ENCODE measurements at regions not wholly inside any gene's neighbourhood (a gene's known extent, or its start where the extent isn't known, plus 50 kb on each side); places are given as distances from the start of the nearest gene placed in this dataset.

GRCh38 chr9:135016037-135016640 lies 71.3 kb upstream of the OLFM1 start:
- Histone ChIP-seq H3K36me3 (no peaks in the 10 kb centered on the region), H3K27ac (no peak overlapping the region), H3K27me3 (no peaks in the 10 kb centered on the region), H3K4me1 (no peaks in the 10 kb centered on the region), H3K9me3 (no peaks in the 10 kb centered on the region), H3K4me3 (no peak overlapping the region)
- TF ChIP-seq CTCF (IDR thresholded peaks at IDR 0.05) = no peak
- intact Hi-C loops (cut with DNase I) = no loop called here
- ATAC-seq = no peak
- DNase-seq = no peak

DNA sequence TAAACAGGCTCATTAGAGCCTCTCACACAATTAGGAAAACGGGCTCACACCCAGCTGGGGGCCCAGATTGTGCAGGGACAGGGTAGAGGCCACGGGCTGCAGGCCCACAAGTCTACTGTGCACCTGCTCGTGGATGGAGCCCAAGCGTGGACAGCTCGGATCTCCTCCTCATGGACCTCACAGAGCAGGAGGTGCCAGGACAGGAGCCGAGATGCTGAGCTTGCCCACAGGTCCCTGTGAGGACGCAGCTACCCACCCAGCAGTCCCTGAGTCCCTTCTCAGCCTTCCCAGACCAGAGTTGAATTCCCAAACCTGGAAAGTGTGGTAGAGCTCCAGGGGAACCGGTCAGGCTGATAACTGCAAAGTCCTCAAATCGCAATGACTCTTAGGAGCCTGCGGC lies 70.6 kb upstream of the OLFM1 start:
- DNase-seq = peak; percentile 60
- Histone ChIP-seq H3K27me3 (no peaks in the 10 kb centered on the region), H3K4me3 (no peak overlapping the region), H3K27ac (no peak overlapping the region), H3K36me3 (no peaks in the 10 kb centered on the region), H3K4me1 (no peaks in the 10 kb centered on the region), H3K9me3 (no peaks in the 10 kb centered on the region)
- intact Hi-C loops (cut with DNase I) = no loop called here
- no peak for TF ChIP-seq CTCF (IDR thresholded peaks at IDR 0.05)
- no peak for ATAC-seq

GRCh38 chr9:135017899-135018298 lies 69.6 kb upstream of the OLFM1 start:
- H3K4me1 ChIP-seq = no peaks in the 10 kb centered on the region
- no peak overlapping the region for H3K4me3 ChIP-seq
- H3K9me3 ChIP-seq = no peaks in the 10 kb centered on the region
- no peak for TF ChIP-seq CTCF (IDR thresholded peaks at IDR 0.05)
- no peak for ATAC-seq
- no peak overlapping the region for H3K27ac ChIP-seq
- no peak for DNase-seq
- intact Hi-C loops (cut with DNase I) = no loop called here
- no peaks in the 10 kb centered on the region for H3K36me3 ChIP-seq
- H3K27me3 ChIP-seq = no peaks in the 10 kb centered on the region

DNA sequence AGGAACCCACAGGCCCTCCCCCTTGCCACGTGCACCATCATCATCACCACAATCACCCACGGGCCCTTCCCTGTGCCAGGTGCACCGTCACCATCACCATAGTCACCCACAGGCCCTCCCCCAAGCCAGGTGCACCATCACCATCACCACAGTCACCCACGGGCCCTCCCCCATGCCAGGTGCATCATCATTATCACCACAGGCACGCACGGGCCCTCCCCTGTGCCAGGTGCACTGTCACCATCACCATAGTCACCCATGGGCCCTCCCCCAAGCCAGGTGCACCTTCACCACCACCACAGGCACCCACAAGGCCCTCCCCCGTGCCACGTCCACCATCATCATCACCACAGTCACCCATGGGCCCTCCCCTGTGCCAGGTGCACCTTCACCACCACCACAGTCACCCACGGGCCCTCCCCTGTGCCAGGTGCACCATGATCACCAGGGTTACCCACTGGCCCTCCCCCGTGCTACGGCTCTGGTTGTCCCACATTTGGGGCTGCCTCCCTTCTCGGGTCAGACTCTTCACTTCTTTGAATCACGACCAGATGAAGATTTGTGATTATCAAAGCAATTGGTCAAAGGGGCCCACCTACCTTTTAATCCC lies 69.1 kb upstream of the OLFM1 start:
- no peaks in the 10 kb centered on the region for H3K36me3 ChIP-seq
- H3K27ac ChIP-seq = no peak overlapping the region
- ATAC-seq (no peak), DNase-seq (peak; percentile 39)
- no peak overlapping the region for H3K4me3 ChIP-seq
- H3K4me1 ChIP-seq = no peaks in the 10 kb centered on the region
- intact Hi-C loops (cut with DNase I) = no loop called here
- H3K9me3 ChIP-seq = no peaks in the 10 kb centered on the region
- H3K27me3 ChIP-seq = no peaks in the 10 kb centered on the region
- TF ChIP-seq CTCF (IDR thresholded peaks at IDR 0.05) = no peak

DNA sequence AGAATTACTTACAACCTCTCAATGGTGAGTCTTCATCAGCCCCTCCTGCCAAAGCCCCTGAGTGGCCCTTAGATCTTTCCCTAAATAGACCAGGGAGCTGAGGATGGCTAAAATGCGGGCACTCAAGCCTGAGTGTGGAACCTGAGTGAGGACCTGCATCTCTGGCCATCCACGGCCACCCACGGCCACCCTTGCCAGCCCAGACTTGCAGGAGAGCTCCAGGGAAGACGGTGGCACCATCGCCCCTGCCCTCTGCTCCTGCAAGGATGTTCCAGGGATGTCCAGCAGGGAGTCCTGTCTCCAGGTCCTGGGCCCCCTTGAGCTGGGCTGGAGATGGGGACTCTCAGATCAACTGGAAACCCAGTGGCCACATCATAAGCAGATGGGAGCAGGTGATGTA lies 68.2 kb upstream of the OLFM1 start:
- no peaks in the 10 kb centered on the region for H3K36me3 ChIP-seq
- no peak for ATAC-seq
- intact Hi-C loops (cut with DNase I) = no loop called here
- H3K27me3 ChIP-seq = no peaks in the 10 kb centered on the region
- H3K9me3 ChIP-seq = no peaks in the 10 kb centered on the region
- DNase-seq = peak; percentile 47
- no peak overlapping the region for H3K4me3 ChIP-seq
- TF ChIP-seq CTCF (IDR thresholded peaks at IDR 0.05) = no peak
- H3K27ac ChIP-seq = no peak overlapping the region
- no peaks in the 10 kb centered on the region for H3K4me1 ChIP-seq

Data from upper lobe of right lung (tissue), 1 donor.